ENCODE measurements at regions not wholly inside any gene's neighbourhood (a gene's known extent, or its start where the extent isn't known, plus 50 kb on each side); places are given as distances from the start of the nearest gene placed in this dataset.

DNA sequence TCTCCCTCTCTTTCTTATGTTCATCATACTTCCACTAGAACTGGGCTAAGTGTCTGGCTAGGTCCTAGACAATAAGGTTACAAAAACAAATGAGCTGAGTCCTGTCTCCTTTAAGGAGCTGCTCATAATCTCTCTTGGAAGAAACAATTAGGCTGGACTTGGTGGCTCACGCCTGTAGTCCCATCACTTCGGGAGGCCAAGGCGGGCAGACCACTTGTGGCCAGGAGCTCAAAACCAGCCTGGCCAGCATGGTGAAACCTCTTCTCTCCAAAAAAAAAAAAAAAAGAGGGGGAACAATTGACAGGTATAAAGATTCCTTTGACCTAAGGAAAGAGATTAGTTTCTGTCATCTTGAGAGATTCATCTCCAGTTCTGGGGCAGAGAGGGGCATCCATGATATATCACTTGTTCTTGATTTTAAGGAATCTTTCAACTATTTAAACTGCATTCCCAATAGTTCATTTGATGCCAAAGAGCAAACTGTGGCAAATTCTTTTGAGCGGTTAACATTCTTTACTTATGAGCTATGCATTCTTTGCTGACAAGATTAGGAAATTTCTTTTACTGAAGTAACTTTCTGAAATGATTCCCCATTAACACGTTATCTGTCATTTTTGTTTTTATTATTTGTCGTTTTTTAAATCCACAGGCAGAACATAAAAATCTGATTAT lies 125.5 kb downstream of the C11orf87 start:
- TF ChIP-seq CTCF (conservative IDR thresholded peaks at IDR 0.05 in 1 of 2, IDR thresholded peaks at IDR 0.05 in 1 of 2; ENCODE audit: extremely low read depth in 1 of 2, insufficient read depth in 1 of 2, low read depth in 1 of 2, low read length in 2 of 2) (no peak), EZH2 (IDR thresholded peaks at IDR 0.05; ENCODE audit: borderline replicate concordance, low read length) (no peak)
